ENCODE measurements at regions not wholly inside any gene's neighbourhood (a gene's known extent, or its start where the extent isn't known, plus 50 kb on each side); places are given as distances from the start of the nearest gene placed in this dataset.

DNA sequence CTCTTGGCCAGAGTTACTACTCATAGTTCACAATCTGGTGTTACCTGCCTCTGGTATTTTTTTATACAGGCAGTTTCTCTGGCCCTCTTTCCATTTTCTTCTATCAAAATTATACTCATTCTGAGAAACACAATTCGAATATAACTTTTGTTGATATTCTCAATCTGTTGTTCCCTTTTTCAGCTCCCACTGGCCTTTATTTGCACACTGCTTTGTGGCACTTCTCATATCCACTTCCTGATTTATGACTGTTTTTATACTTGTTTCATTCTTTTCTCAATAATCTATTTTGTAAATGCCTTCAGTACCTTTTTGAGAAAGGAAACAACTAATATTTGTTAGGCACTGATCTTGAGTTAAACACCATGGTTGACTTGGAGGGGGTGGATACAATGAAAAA, 93.8 kb upstream of the HDAC9 start:
- no peak for TF ChIP-seq BHLHE40 (IDR thresholded peaks at IDR 0.05; ENCODE audit: borderline replicate concordance)
- no peak for TF ChIP-seq L3MBTL2 (conservative IDR thresholded peaks at IDR 0.05)
- no peak for TF ChIP-seq ZNF384 (IDR thresholded peaks at IDR 0.05)
- no peak for TF ChIP-seq TARDBP (IDR thresholded peaks at IDR 0.05)
- no peak for TF ChIP-seq NFRKB (IDR thresholded peaks at IDR 0.05)
- TF ChIP-seq CTBP1 (IDR thresholded peaks at IDR 0.05; ENCODE audit: borderline replicate concordance) = no peak
- TF ChIP-seq SP1 (IDR thresholded peaks at IDR 0.05) = no peak
- no peak for TF ChIP-seq SUZ12 (IDR thresholded peaks at IDR 0.05)
- no peak for TF ChIP-seq FOXM1 (IDR thresholded peaks at IDR 0.05; ENCODE audit: borderline replicate concordance)
- no peak for TF ChIP-seq HDGF (IDR thresholded peaks at IDR 0.05; ENCODE audit: borderline replicate concordance)
- no peak for DNase-seq (ENCODE audit: extremely low spot score)
- ChIA-PET POLR2A (no interaction called here), CTCF (no interaction called here)

DNA sequence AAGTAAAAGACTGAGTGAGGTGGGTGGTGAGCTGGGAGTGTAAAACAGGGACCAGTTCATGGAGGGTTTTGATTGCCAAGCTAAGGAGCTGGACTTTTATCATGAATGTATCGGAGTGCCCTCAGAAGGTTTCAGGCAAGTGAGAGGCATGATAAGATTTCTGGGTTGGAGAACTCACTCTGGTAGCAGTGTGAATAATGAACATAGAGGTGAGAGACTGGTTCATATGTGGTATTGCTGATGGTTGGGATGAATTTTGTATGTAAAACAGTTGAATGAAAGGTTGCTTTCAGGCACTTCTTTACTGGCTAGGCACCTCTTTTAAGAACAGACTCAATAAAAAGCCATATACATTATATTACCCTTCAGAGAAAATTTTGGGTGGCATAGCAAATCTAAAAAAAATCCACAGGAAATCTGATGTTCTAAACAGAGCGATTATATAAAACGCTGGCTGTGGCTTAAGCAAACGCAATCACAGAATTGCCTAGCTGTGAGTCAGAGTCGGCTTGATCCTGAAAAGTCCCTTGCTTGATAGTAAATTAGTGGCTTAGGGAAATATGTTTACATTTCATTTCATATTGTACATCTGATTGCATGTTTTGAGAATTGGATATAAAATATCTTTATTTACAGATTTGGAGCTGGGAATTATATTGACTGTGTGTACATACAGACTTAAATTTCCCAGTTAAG, 92.9 kb upstream of the HDAC9 start:
- TF ChIP-seq FOXM1 (IDR thresholded peaks at IDR 0.05; ENCODE audit: borderline replicate concordance) (no peak), FOXA1 (IDR thresholded peaks at IDR 0.05) (no peak), HDGF (IDR thresholded peaks at IDR 0.05; ENCODE audit: borderline replicate concordance) (no peak), ARNT (IDR thresholded peaks at IDR 0.05) (no peak), ZNF384 (IDR thresholded peaks at IDR 0.05) (no peak), SUZ12 (IDR thresholded peaks at IDR 0.05) (no peak), L3MBTL2 (conservative IDR thresholded peaks at IDR 0.05) (no peak), CTBP1 (IDR thresholded peaks at IDR 0.05; ENCODE audit: borderline replicate concordance) (no peak), PKNOX1 (IDR thresholded peaks at IDR 0.05) (no peak), ELF4 (IDR thresholded peaks at IDR 0.05) (no peak), TARDBP (IDR thresholded peaks at IDR 0.05) (no peak), BHLHE40 (IDR thresholded peaks at IDR 0.05; ENCODE audit: borderline replicate concordance) (no peak), LEF1 (IDR thresholded peaks at IDR 0.05; ENCODE audit: borderline replicate concordance) (no peak), SP1 (IDR thresholded peaks at IDR 0.05) (no peak), FOXK2 (IDR thresholded peaks at IDR 0.05) (no peak), NFRKB (IDR thresholded peaks at IDR 0.05) (no peak)
- DNase-seq (ENCODE audit: extremely low spot score) = no peak
- POLR2A ChIA-PET = no interaction called here
- CTCF ChIA-PET = interaction anchor here (0.7 kb wide), 1 partner anchor 71 kb away, joined by 4 read pairs; no protein-coding TSS in a partner anchor

DNA sequence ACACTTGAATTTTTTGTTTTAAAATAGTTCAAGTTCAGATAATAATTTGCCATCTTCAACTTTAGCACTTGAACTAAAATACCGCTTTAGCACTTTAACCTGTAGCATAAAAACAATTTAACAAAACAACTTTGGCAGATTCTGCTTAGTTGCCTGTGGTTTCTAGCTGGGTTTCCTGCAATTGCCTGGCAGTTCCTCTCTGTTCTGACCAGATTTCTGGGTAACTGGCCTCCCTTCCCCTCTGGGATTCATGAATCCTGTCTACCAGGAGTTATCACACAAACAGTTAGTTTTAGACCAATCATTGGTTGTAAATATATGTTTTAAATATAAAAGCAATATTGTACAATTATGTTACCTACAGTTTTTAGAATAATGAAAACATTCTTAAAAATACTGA, 89.8 kb upstream of the HDAC9 start:
- no peak for DNase-seq (ENCODE audit: extremely low spot score)

DNA sequence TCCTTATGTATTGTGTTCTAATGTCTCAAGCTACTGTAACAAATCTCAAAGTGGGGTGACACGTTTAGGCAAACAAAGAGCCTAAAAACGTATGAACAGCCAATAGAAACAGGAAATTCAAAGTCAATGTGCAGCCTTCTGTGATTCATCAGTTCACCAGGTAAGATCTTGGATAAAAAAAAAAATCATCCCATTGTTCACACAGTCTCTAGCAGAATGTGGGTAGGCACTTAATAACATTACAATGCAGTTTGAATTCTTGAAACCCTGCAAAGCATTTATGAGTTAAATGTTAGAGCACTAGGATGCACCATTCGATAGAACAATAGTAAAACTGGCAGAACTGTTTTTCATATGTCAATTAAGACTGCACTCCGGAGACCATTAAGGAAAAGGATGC, 88.2 kb upstream of the HDAC9 start:
- ChIA-PET CTCF (no interaction called here), POLR2A (no interaction called here)
- no peak for DNase-seq (ENCODE audit: extremely low spot score)
- TF ChIP-seq NFRKB (IDR thresholded peaks at IDR 0.05) (no peak), LEF1 (IDR thresholded peaks at IDR 0.05; ENCODE audit: borderline replicate concordance) (no peak), SP1 (IDR thresholded peaks at IDR 0.05) (no peak), HDGF (IDR thresholded peaks at IDR 0.05; ENCODE audit: borderline replicate concordance) (no peak), ARNT (IDR thresholded peaks at IDR 0.05) (no peak), BHLHE40 (IDR thresholded peaks at IDR 0.05; ENCODE audit: borderline replicate concordance) (no peak), CTBP1 (IDR thresholded peaks at IDR 0.05; ENCODE audit: borderline replicate concordance) (no peak), FOXM1 (IDR thresholded peaks at IDR 0.05; ENCODE audit: borderline replicate concordance) (no peak), ELF4 (IDR thresholded peaks at IDR 0.05) (no peak), L3MBTL2 (conservative IDR thresholded peaks at IDR 0.05) (no peak), TARDBP (IDR thresholded peaks at IDR 0.05) (no peak), PKNOX1 (IDR thresholded peaks at IDR 0.05) (no peak)

More for the DNA sequence above, 89.8 kb upstream of the HDAC9 start:
- ChIA-PET POLR2A (no interaction called here), CTCF (no interaction called here)
- no peak for TF ChIP-seq L3MBTL2 (conservative IDR thresholded peaks at IDR 0.05)
- TF ChIP-seq SUZ12 (IDR thresholded peaks at IDR 0.05) = no peak
- no peak for TF ChIP-seq CTBP1 (IDR thresholded peaks at IDR 0.05; ENCODE audit: borderline replicate concordance)
- no peak for TF ChIP-seq BHLHE40 (IDR thresholded peaks at IDR 0.05; ENCODE audit: borderline replicate concordance)
- TF ChIP-seq FOXK2 (IDR thresholded peaks at IDR 0.05) = no peak
- TF ChIP-seq ARNT (IDR thresholded peaks at IDR 0.05) = no peak
- no peak for TF ChIP-seq LEF1 (IDR thresholded peaks at IDR 0.05; ENCODE audit: borderline replicate concordance)
- no peak for TF ChIP-seq NFRKB (IDR thresholded peaks at IDR 0.05)
- no peak for TF ChIP-seq SP1 (IDR thresholded peaks at IDR 0.05)
- no peak for TF ChIP-seq PKNOX1 (IDR thresholded peaks at IDR 0.05)
- TF ChIP-seq HDGF (IDR thresholded peaks at IDR 0.05; ENCODE audit: borderline replicate concordance) = no peak
- no peak for TF ChIP-seq ZNF384 (IDR thresholded peaks at IDR 0.05)
- TF ChIP-seq FOXA1 (IDR thresholded peaks at IDR 0.05) = no peak
- no peak for TF ChIP-seq FOXM1 (IDR thresholded peaks at IDR 0.05; ENCODE audit: borderline replicate concordance)
- TF ChIP-seq TARDBP (IDR thresholded peaks at IDR 0.05) = no peak
- no peak for TF ChIP-seq ELF4 (IDR thresholded peaks at IDR 0.05)

DNA sequence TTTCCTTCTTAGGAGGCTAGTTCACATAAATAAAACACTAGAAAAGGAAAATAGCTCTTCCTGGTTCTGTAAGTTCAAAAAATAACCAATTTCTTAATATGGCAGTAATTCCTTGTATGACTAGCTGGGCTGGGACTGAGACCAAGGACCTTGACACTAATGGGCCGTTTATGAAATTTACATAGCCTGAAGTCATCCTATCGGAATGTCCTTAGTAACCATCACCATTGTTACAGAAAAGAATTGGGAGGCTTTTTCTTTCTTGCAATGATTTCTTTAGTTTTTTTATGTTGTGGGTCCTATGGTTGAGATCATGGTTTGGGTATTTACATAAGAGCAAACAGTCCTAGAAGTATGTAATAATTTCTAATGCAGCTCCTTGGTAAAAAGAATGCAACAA, 87.1 kb upstream of the HDAC9 start:
- POLR2A ChIA-PET = no interaction called here
- DNase-seq (ENCODE audit: extremely low spot score) = no peak
- TF ChIP-seq FOXA1 (IDR thresholded peaks at IDR 0.05) = no peak
- no peak for TF ChIP-seq BHLHE40 (IDR thresholded peaks at IDR 0.05; ENCODE audit: borderline replicate concordance)
- no peak for TF ChIP-seq HDGF (IDR thresholded peaks at IDR 0.05; ENCODE audit: borderline replicate concordance)
- TF ChIP-seq ZNF384 (IDR thresholded peaks at IDR 0.05) = no peak
- no peak for TF ChIP-seq FOXM1 (IDR thresholded peaks at IDR 0.05; ENCODE audit: borderline replicate concordance)
- no peak for TF ChIP-seq ELF4 (IDR thresholded peaks at IDR 0.05)
- TF ChIP-seq SUZ12 (IDR thresholded peaks at IDR 0.05) = no peak
- no peak for TF ChIP-seq CTBP1 (IDR thresholded peaks at IDR 0.05; ENCODE audit: borderline replicate concordance)
- no peak for TF ChIP-seq SP1 (IDR thresholded peaks at IDR 0.05)
- TF ChIP-seq PKNOX1 (IDR thresholded peaks at IDR 0.05) = no peak
- CTCF ChIA-PET = no interaction called here
